Right lobe of liver (tissue), 6 donors: ENCODE measurements at regions not wholly inside any gene's neighbourhood (a gene's known extent, or its start where the extent isn't known, plus 50 kb on each side); places are given as distances from the start of the nearest gene placed in this dataset.

ENCODE experiments used
- ATAC-seq, 4 donors: fragments of 200-7000 bp; cut with Tn5 transposase; one replicate each; pipeline ENCODE4 v1.9.1; 2020; ENCODE audit warnings: mild to moderate bottlenecking in 4 of 4, moderate library complexity in 4 of 4
- DNase-seq, 3 donors: peaks; one replicate each; pipeline ENCODE4 v3.0.0-alpha.2; 2020
- H3K27ac ChIP-seq, 3 donors: fragments of 200-600 bp; one replicate each; pipeline ENCODE4 v1.8.0; 2022
- H3K27me3 ChIP-seq, 2 donors: fragments of 200-600 bp; one replicate each; pipeline ENCODE4 v1.8.0; 2022
- H3K36me3 ChIP-seq, 4 donors: fragments of 200-600 bp; sonication (generic) in 1 of 4; one replicate each; pipeline versions ENCODE4 v1.5.1 to v1.8.0; 2017 to 2022; ENCODE audit warnings: control low read depth in 1 of 4
- H3K4me1 ChIP-seq, 4 donors: fragments of 200-600 bp; sonication (generic) in 1 of 4; one replicate each; pipeline versions ENCODE4 v1.5.1 to v1.8.0; 2017 to 2022; ENCODE audit warnings: control low read depth in 1 of 4
- H3K4me3 ChIP-seq, 3 donors: fragments of 200-600 bp; one replicate each; pipeline ENCODE4 v1.8.0; 2022
- H3K9me3 ChIP-seq, 4 donors: fragments of 200-600 bp; sonication (generic) in 1 of 4; one replicate each; pipeline versions ENCODE4 v1.5.1 to v1.8.0; 2017 to 2022; ENCODE audit warnings: control low read depth in 1 of 4
- CTCF ChIP-seq, 4 donors: fragments of 200-600 bp in 3 of 4; fragments of 450-650 bp in 1 of 4; IDR thresholded peaks; one replicate each; pipeline versions ENCODE4 v1.5.1 to v1.8.0; 2016 to 2022; ENCODE audit warnings: antibody characterized with exemption in 4 of 4, mild to moderate bottlenecking in 2 of 4
- POLR2A ChIP-seq: fragments of 450-650 bp; IDR thresholded peaks from one replicate; pipeline ENCODE4 v1.6.1; 2017; ENCODE audit warnings: antibody characterized with exemption, mild to moderate bottlenecking
- WGBS: methylation state at CpG from one replicate; pipeline ENCODE4 v1.1.6; 2018; ENCODE audit warnings: low coverage, low lambda C conversion rate; ENCODE audit not compliant: insufficient coverage; ENCODE audit errors: missing lambda C conversion rate; 5-methylcytosine and 5-hydroxymethylcytosine counted together
- intact Hi-C, 2 donors: fragments of 100-400 bp; cut with DNase I; formaldehyde crosslinking; loops; one replicate each; pipeline versions ENCODE4 v1.11.2 to v1.14.1; 2022
- donor health status: DM: no; HTN: yes; CAD: no.
- donor health status: DM: no; HTN: no; CAD: no.
- donor health status: DM: no; HTN: no; CAD: no.
- donor health status: DM: no; HTN: yes; CAD: no.
- donor health status: DM: no; HTN: yes; CAD: no.

- intact Hi-C loops = loop anchor here in 1 of 2 donors (10.0 kb wide), 1 partner anchor 245 kb away; no protein-coding TSS in a partner anchor
- Histone ChIP-seq H3K4me3 (no peak overlapping the region), H3K27ac (no peak overlapping the region), H3K9me3 (no peaks in the 10 kb centered on the region), H3K4me1 (no peaks in the 10 kb centered on the region), H3K27me3 (no peaks in the 10 kb centered on the region), H3K36me3 (no peaks in the 10 kb centered on the region)
- no peak for ATAC-seq
- no peak for DNase-seq
- 73% methylated on average over 3 of the region's 3 CpGs for WGBS
- TF ChIP-seq CTCF (IDR thresholded peaks at IDR 0.05) (no peak), POLR2A (no peak)
These were observed 335.3 kb upstream of the NOCT start for GRCh38 chr4:138680256-138680655.

GRCh38 chr4:138678985-138679746, 336.4 kb upstream of the NOCT start:
- Histone ChIP-seq H3K9me3 (no peaks in the 10 kb centered on the region), H3K27me3 (no peaks in the 10 kb centered on the region), H3K27ac (no peak overlapping the region), H3K36me3 (no peaks in the 10 kb centered on the region), H3K4me3 (no peak overlapping the region), H3K4me1 (no peaks in the 10 kb centered on the region)
- ATAC-seq = no peak
- intact Hi-C loops = no loop called here
- DNase-seq = no peak
- WGBS = 72% methylated on average over 10 of the region's 10 CpGs
- TF ChIP-seq POLR2A (no peak), CTCF (IDR thresholded peaks at IDR 0.05) (no peak)

GRCh38 chr4:138677748-138678147, 337.8 kb upstream of the NOCT start:
- ATAC-seq = no peak
- TF ChIP-seq CTCF (IDR thresholded peaks at IDR 0.05) (no peak), POLR2A (no peak)
- intact Hi-C loops = no loop called here
- Histone ChIP-seq H3K27me3 (no peaks in the 10 kb centered on the region), H3K4me1 (no peaks in the 10 kb centered on the region), H3K4me3 (no peak overlapping the region), H3K36me3 (no peaks in the 10 kb centered on the region), H3K27ac (no peak overlapping the region), H3K9me3 (no peaks in the 10 kb centered on the region)
- 60% methylated on average over 1 of the region's 1 CpG for WGBS
- no peak for DNase-seq

- no peak for DNase-seq
- Histone ChIP-seq H3K4me1 (no peaks in the 10 kb centered on the region), H3K4me3 (no peak overlapping the region), H3K27me3 (no peaks in the 10 kb centered on the region), H3K36me3 (no peaks in the 10 kb centered on the region), H3K9me3 (no peaks in the 10 kb centered on the region), H3K27ac (no peak overlapping the region)
- TF ChIP-seq POLR2A = no peak
- no peak for TF ChIP-seq CTCF (IDR thresholded peaks at IDR 0.05)
- intact Hi-C loops = no loop called here
- WGBS = 54% methylated on average over 4 of the region's 4 CpGs
- no peak for ATAC-seq
These were observed 338.4 kb upstream of the NOCT start for GRCh38 chr4:138677212-138677611.
